HCT116 (cell line): ENCODE measurements at regions not wholly inside any gene's neighbourhood (a gene's known extent, or its start where the extent isn't known, plus 50 kb on each side); places are given as distances from the start of the nearest gene placed in this dataset.

ENCODE experiments used
- ATAC-seq: fragments of 200-7000 bp; cut with Tn5 transposase; 2 replicates; pipeline ENCODE4 v1.9.1; 2020; ENCODE audit warnings: mild to moderate bottlenecking, moderate library complexity
- BruUV-seq: library from RNA; stranded (reverse); fragments of 400-500 nt; replicated peaks from 2 replicates; lab custom pipeline; 2021; lab: Mats Ljungman, UMichigan
- CTCF ChIA-PET: fragments of 300-600 bp; sonication (Branson Sonifier 250); formaldehyde crosslinking; loops from one replicate; lab custom pipeline; 2021; ENCODE audit warnings: antibody characterized with exemption; lab: Charles Lee
- POLR2A ChIA-PET: fragments of 300-600, 350-600 bp; sonication (Branson Sonifier 250); formaldehyde crosslinking; loops from one replicate; lab custom pipeline; 2021; ENCODE audit warnings: antibody characterized with exemption; lab: Charles Lee
- RAD21 ChIA-PET, 2 experiments: fragments of 300-600 bp; sonication (Branson Sonifier 250); formaldehyde crosslinking; loops; one replicate each; lab custom pipeline; 2023; ENCODE audit warnings: low total read pairs in 2 of 2; ENCODE audit not compliant: uncharacterized antibody in 2 of 2, unreplicated experiment in 2 of 2, low non-redundant PET in 1 of 2; lab: Charles Lee
- DNase-seq: peaks from one replicate; pipeline ENCODE4 v3.0.0-alpha.2; 2010; ENCODE audit warnings: low read depth, low spot score
- H2AFZ ChIP-seq: fragments of 200-600 bp; shearing (Covaris generic), sonication (generic); 2 replicates; pipeline ENCODE4 v1.6.1; 2017; ENCODE audit warnings: low read depth, mixed run types, mixed read lengths, antibody characterized with exemption, low read length; ENCODE audit not compliant: poor library complexity, severe bottlenecking
- H3K27ac ChIP-seq: 2 replicates; pipeline ENCODE4 v1.5.1; 2012; ENCODE audit warnings: low read depth, low read length
- H3K27me3 ChIP-seq: fragments of 200-600 bp; sonication (generic); 2 replicates; pipeline ENCODE4 v1.6.1; 2016; ENCODE audit warnings: mixed run types, low read length, mixed read lengths; ENCODE audit not compliant: insufficient read depth
- H3K36me3 ChIP-seq, 2 experiments: fragments of 200-500 bp in 1 of 2; fragments of 200-600 bp in 1 of 2; sonication (Bioruptor generic) in 1 of 2; sonication (generic) in 1 of 2; 2 replicates each; pipeline versions ENCODE4 v1.5.1 to v1.6.1; 2014 to 2016; ENCODE audit warnings: low read length in 2 of 2, inconsistent platforms in 1 of 2, mixed read lengths in 1 of 2, mixed run types in 1 of 2; ENCODE audit not compliant: insufficient read depth in 2 of 2, control insufficient read depth in 1 of 2
- H3K4me1 ChIP-seq, 2 experiments: fragments of 200-600 bp in 1 of 2; sonication (generic) in 1 of 2; 2 replicates each; pipeline versions ENCODE4 v1.5.1 to v1.6.1; 2012 to 2017; ENCODE audit warnings: low read length in 2 of 2, inconsistent platforms in 1 of 2, mild to moderate bottlenecking in 1 of 2, mixed read lengths in 1 of 2, mixed run types in 1 of 2, moderate library complexity in 1 of 2; ENCODE audit not compliant: insufficient read depth in 2 of 2, control insufficient read depth in 1 of 2
- H3K4me2 ChIP-seq: fragments of 200-600 bp; sonication (generic); 2 replicates; pipeline ENCODE4 v1.6.1; 2017; ENCODE audit warnings: mixed run types, low read length, mixed read lengths
- H3K4me3 ChIP-seq, 2 experiments: fragments of 200-600 bp in 1 of 2; sonication (generic) in 1 of 2; replicated peaks in 1 of 2; 2 replicates each; pipeline ENCODE4 v1.5.1; 2011 to 2016; ENCODE audit warnings: low read length in 2 of 2, control low read depth in 1 of 2, low read depth in 1 of 2, mild to moderate bottlenecking in 1 of 2, mixed read lengths in 1 of 2, mixed run types in 1 of 2
- H3K79me2 ChIP-seq: fragments of 200-600 bp; sonication (generic); 2 replicates; pipeline ENCODE4 v1.6.1; 2017; ENCODE audit warnings: mild to moderate bottlenecking, mixed run types, low read length, moderate library complexity, mixed read lengths; ENCODE audit not compliant: insufficient read depth
- H3K9ac ChIP-seq: fragments of 200-600 bp; sonication (generic); 2 replicates; pipeline ENCODE4 v1.6.1; 2016; ENCODE audit warnings: low read length, mixed read lengths
- H3K9me2 ChIP-seq: fragments of 200-600 bp; sonication (generic), shearing (Covaris generic); 2 replicates; pipeline ENCODE4 v1.6.1; 2017; ENCODE audit warnings: mixed run types, mild to moderate bottlenecking, moderate library complexity; ENCODE audit not compliant: insufficient read depth
- H3K9me3 ChIP-seq, 2 experiments: fragments of 200-500 bp in 1 of 2; fragments of 200-600 bp in 1 of 2; sonication (Bioruptor generic) in 1 of 2; sonication (generic) in 1 of 2; 2 replicates each; pipeline ENCODE4 v1.6.1; 2014 to 2017; ENCODE audit warnings: low read length in 2 of 2, mixed read lengths in 2 of 2, inconsistent platforms in 1 of 2, low read depth in 1 of 2, mild to moderate bottlenecking in 1 of 2, mixed run types in 1 of 2, moderate library complexity in 1 of 2; ENCODE audit not compliant: control insufficient read depth in 1 of 2, insufficient read depth in 1 of 2
- H4K20me1 ChIP-seq: fragments of 200-600 bp; sonication (generic), shearing (Covaris generic); 2 replicates; pipeline ENCODE4 v1.6.1; 2017; ENCODE audit warnings: mixed run types, mild to moderate bottlenecking, moderate library complexity; ENCODE audit not compliant: insufficient read depth
- CEBPB ChIP-seq: IDR thresholded peaks from 2 replicates; pipeline ENCODE4 v1.6.1; 2012; ENCODE audit warnings: low read depth
- EGR1 ChIP-seq: IDR thresholded peaks from 2 replicates; pipeline ENCODE4 v1.6.1; 2012; ENCODE audit warnings: low read depth
- ELF1 ChIP-seq: IDR thresholded peaks from 2 replicates; pipeline ENCODE4 v1.6.1; 2012; ENCODE audit warnings: low read depth, borderline replicate concordance
- EZH2phosphoT487 ChIP-seq: fragments of 200-600 bp; IDR thresholded peaks from 2 replicates; pipeline ENCODE4 v1.6.1; 2018; ENCODE audit warnings: antibody characterized with exemption, borderline replicate concordance
- FOSL1 ChIP-seq: IDR thresholded peaks from 2 replicates; pipeline ENCODE4 v1.6.1; 2012; ENCODE audit warnings: low read depth
- JUND ChIP-seq: IDR thresholded peaks from 2 replicates; pipeline ENCODE4 v1.6.1; 2012
- POLR2A ChIP-seq: IDR thresholded peaks from 2 replicates; pipeline ENCODE4 v1.7.0; 2011; ENCODE audit warnings: borderline replicate concordance; ENCODE audit not compliant: insufficient read depth, insufficient read length; ENCODE audit errors: extremely low read depth
- POLR2AphosphoS5 ChIP-seq: IDR thresholded peaks from 2 replicates; pipeline ENCODE4 v1.6.1; 2011; ENCODE audit warnings: mild to moderate bottlenecking, low read depth, low read length, moderate library complexity
- SIN3A ChIP-seq: IDR thresholded peaks from 2 replicates; pipeline ENCODE4 v1.6.1; 2012; ENCODE audit warnings: low read depth
- SP1 ChIP-seq: IDR thresholded peaks from 2 replicates; pipeline ENCODE4 v1.6.1; 2012; ENCODE audit warnings: low read depth
- SRF ChIP-seq: IDR thresholded peaks from 2 replicates; pipeline ENCODE4 v1.6.1; 2012; ENCODE audit warnings: low read depth
- TCF7L2 ChIP-seq: IDR thresholded peaks from 2 replicates; pipeline ENCODE4 v1.7.0; 2011; ENCODE audit warnings: borderline replicate concordance, inconsistent platforms; ENCODE audit not compliant: insufficient read depth, insufficient read length; ENCODE audit errors: extremely low read depth
- ZNF274 ChIP-seq: fragments of 200-500 bp; sonication (Bioruptor generic); IDR thresholded peaks from 2 replicates; pipeline ENCODE4 v1.6.1; 2014; ENCODE audit warnings: mild to moderate bottlenecking, low read depth, low read length, inconsistent platforms
- intact Hi-C: fragments of 100-400 bp; cut with micrococcal nuclease; formaldehyde crosslinking; loops from 2 replicates; pipeline ENCODE4 v1.10.0; 2022
- TF ChIP-seq, protein P1 (sequence below): IDR thresholded peaks from 2 replicates; pipeline ENCODE4 v1.6.1; 2012
- TF ChIP-seq, protein P2 (sequence below): IDR thresholded peaks from 2 replicates; pipeline ENCODE4 v1.6.1; 2011; ENCODE audit warnings: mild to moderate bottlenecking, low read length, moderate library complexity; ENCODE audit not compliant: insufficient replicate concordance; ENCODE audit errors: extremely low read depth
- TF ChIP-seq, protein P3 (sequence below): IDR thresholded peaks from 2 replicates; pipeline ENCODE4 v1.6.1; 2012; ENCODE audit warnings: low read depth
- TF ChIP-seq, protein P4 (sequence below), 3 experiments: fragments of 200-600 bp in 1 of 3; sonication (generic) in 1 of 3; IDR thresholded peaks in 2 of 3; conservative IDR thresholded peaks in 1 of 3; 2 replicates each; pipeline ENCODE4 v1.5.1; 2012 to 2017; ENCODE audit warnings: low read depth in 2 of 3, low read length in 2 of 3, antibody characterized with exemption in 1 of 3, borderline replicate concordance in 1 of 3, control low read depth in 1 of 3, mild to moderate bottlenecking in 1 of 3, mixed read lengths in 1 of 3, mixed run types in 1 of 3, moderate library complexity in 1 of 3; ENCODE audit not compliant: insufficient read depth in 1 of 3

DNA sequence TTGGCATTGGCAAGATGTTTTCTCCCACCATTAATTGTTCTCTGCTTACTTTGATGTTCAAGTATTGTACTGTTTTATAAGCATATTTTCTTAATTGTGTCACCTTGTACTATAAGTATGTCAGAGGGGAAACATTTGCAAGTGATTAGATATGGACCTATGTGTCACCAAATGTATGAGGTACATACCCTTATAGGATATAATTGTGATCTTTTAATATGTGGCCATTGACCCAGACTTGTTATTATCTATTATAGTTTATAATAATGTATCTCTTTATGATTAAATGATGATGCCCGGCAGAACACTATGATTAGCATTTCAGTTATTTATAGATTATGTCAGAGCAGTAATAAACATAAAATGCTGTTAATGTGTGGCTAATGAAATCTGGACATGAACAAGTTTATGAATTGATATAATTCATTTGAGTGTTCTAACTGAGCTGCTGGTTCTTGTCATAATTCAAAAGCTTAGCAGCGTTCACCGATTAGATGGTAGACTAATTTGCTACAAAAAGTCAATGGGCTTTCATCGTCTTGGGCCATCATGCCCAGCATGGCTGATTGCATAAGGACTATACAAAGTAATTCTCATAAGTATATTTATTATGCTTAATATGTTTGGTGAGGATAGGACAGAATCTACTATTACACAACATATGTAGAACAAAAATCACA, 480.9 kb upstream of the FANCL start:
- DNase-seq (no peak), ATAC-seq (no peak)
- no peaks in the 10 kb centered on the region for H3K79me2 ChIP-seq
- intact Hi-C loops = no loop called here
- ChIA-PET POLR2A (no interaction called here), CTCF (no interaction called here), RAD21 (no interaction called here)
- no peaks in the 10 kb centered on the region for H3K36me3 ChIP-seq
- H4K20me1 ChIP-seq = no peaks in the 10 kb centered on the region
- H3K9me3 ChIP-seq = no peaks in the 10 kb centered on the region
- no peak overlapping the region for H2AFZ ChIP-seq
- no peaks in the 10 kb centered on the region for H3K9me2 ChIP-seq
- no peak overlapping the region for H3K4me3 ChIP-seq
- no peak for TF ChIP-seq ELF1
- no peak for TF ChIP-seq CEBPB
- TF ChIP-seq ZNF274 = no peak
- no peak for TF ChIP-seq FOSL1
- TF ChIP-seq SIN3A = no peak
- TF ChIP-seq, protein P1, sequence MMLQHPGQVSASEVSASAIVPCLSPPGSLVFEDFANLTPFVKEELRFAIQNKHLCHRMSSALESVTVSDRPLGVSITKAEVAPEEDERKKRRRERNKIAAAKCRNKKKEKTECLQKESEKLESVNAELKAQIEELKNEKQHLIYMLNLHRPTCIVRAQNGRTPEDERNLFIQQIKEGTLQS = no peak
- TF ChIP-seq EZH2phosphoT487 = no peak
- TF ChIP-seq EGR1 = no peak
- TF ChIP-seq, protein P2, sequence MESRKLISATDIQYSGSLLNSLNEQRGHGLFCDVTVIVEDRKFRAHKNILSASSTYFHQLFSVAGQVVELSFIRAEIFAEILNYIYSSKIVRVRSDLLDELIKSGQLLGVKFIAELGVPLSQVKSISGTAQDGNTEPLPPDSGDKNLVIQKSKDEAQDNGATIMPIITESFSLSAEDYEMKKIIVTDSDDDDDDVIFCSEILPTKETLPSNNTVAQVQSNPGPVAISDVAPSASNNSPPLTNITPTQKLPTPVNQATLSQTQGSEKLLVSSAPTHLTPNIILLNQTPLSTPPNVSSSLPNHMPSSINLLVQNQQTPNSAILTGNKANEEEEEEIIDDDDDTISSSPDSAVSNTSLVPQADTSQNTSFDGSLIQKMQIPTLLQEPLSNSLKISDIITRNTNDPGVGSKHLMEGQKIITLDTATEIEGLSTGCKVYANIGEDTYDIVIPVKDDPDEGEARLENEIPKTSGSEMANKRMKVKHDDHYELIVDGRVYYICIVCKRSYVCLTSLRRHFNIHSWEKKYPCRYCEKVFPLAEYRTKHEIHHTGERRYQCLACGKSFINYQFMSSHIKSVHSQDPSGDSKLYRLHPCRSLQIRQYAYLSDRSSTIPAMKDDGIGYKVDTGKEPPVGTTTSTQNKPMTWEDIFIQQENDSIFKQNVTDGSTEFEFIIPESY = no peak
- TF ChIP-seq SRF = no peak
- no peak for TF ChIP-seq TCF7L2
- no peak for TF ChIP-seq JUND
- TF ChIP-seq SP1 = no peak
- TF ChIP-seq, protein P3, sequence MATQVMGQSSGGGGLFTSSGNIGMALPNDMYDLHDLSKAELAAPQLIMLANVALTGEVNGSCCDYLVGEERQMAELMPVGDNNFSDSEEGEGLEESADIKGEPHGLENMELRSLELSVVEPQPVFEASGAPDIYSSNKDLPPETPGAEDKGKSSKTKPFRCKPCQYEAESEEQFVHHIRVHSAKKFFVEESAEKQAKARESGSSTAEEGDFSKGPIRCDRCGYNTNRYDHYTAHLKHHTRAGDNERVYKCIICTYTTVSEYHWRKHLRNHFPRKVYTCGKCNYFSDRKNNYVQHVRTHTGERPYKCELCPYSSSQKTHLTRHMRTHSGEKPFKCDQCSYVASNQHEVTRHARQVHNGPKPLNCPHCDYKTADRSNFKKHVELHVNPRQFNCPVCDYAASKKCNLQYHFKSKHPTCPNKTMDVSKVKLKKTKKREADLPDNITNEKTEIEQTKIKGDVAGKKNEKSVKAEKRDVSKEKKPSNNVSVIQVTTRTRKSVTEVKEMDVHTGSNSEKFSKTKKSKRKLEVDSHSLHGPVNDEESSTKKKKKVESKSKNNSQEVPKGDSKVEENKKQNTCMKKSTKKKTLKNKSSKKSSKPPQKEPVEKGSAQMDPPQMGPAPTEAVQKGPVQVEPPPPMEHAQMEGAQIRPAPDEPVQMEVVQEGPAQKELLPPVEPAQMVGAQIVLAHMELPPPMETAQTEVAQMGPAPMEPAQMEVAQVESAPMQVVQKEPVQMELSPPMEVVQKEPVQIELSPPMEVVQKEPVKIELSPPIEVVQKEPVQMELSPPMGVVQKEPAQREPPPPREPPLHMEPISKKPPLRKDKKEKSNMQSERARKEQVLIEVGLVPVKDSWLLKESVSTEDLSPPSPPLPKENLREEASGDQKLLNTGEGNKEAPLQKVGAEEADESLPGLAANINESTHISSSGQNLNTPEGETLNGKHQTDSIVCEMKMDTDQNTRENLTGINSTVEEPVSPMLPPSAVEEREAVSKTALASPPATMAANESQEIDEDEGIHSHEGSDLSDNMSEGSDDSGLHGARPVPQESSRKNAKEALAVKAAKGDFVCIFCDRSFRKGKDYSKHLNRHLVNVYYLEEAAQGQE = no peak
- TF ChIP-seq, protein P4, sequence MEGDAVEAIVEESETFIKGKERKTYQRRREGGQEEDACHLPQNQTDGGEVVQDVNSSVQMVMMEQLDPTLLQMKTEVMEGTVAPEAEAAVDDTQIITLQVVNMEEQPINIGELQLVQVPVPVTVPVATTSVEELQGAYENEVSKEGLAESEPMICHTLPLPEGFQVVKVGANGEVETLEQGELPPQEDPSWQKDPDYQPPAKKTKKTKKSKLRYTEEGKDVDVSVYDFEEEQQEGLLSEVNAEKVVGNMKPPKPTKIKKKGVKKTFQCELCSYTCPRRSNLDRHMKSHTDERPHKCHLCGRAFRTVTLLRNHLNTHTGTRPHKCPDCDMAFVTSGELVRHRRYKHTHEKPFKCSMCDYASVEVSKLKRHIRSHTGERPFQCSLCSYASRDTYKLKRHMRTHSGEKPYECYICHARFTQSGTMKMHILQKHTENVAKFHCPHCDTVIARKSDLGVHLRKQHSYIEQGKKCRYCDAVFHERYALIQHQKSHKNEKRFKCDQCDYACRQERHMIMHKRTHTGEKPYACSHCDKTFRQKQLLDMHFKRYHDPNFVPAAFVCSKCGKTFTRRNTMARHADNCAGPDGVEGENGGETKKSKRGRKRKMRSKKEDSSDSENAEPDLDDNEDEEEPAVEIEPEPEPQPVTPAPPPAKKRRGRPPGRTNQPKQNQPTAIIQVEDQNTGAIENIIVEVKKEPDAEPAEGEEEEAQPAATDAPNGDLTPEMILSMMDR (IDR thresholded peaks at IDR 0.05 in 2 of 3, conservative IDR thresholded peaks at IDR 0.05 in 1 of 3; ENCODE audit: borderline replicate concordance in 1 of 3, insufficient read depth in 1 of 3, low read depth in 2 of 3, low read length in 2 of 3) = no peak
- no peak for TF ChIP-seq POLR2AphosphoS5
- TF ChIP-seq POLR2A = no peak
- H3K27ac ChIP-seq = no peak overlapping the region
- BruUV-seq = no TSS peak
- no peaks in the 10 kb centered on the region for H3K27me3 ChIP-seq
- no peak overlapping the region for H3K4me2 ChIP-seq
- H3K4me1 ChIP-seq = no peaks in the 10 kb centered on the region
- no peak overlapping the region for H3K9ac ChIP-seq
